GM23338 (cell line): ENCODE measurements at regions not wholly inside any gene's neighbourhood (a gene's known extent, or its start where the extent isn't known, plus 50 kb on each side); places are given as distances from the start of the nearest gene placed in this dataset.
A peak's percentile ranks its signal among the peaks of the same experiment; 100 is the strongest.

ENCODE experiments used
- ATAC-seq: fragments of 200-7000 bp; cut with Tn5 transposase; 3 replicates; pipeline ENCODE4 v1.9.1; 2020
- DNase-seq: peaks from one replicate; pipeline ENCODE4 v3.0.0-alpha.2; 2015; ENCODE audit warnings: low spot score
- H2AFZ ChIP-seq: fragments of 200-600 bp; sonication (generic); 2 replicates; pipeline ENCODE4 v1.8.0; 2016; ENCODE audit warnings: antibody characterized with exemption, mild to moderate bottlenecking, moderate library complexity
- H3F3A ChIP-seq: fragments of 200-600 bp; sonication (generic); replicated peaks from 2 replicates; pipeline ENCODE4 v1.8.0; 2017; ENCODE audit warnings: antibody characterized with exemption, mixed run types, low read depth
- H3K27ac ChIP-seq: fragments of 200-600 bp; sonication (generic); 2 replicates; pipeline ENCODE4 v1.6.1; 2016; ENCODE audit warnings: low read depth
- H3K27me3 ChIP-seq: fragments of 200-600 bp; sonication (generic); 2 replicates; pipeline ENCODE4 v1.8.0; 2016; ENCODE audit warnings: mild to moderate bottlenecking, mixed run types, moderate library complexity; ENCODE audit not compliant: insufficient read depth
- H3K36me3 ChIP-seq: fragments of 200-600 bp; sonication (generic); 2 replicates; pipeline ENCODE4 v1.8.0; 2016; ENCODE audit warnings: mild to moderate bottlenecking; ENCODE audit not compliant: insufficient read depth
- H3K4me1 ChIP-seq: fragments of 200-600 bp; sonication (generic); 2 replicates; pipeline ENCODE4 v1.8.0; 2016; ENCODE audit warnings: mild to moderate bottlenecking, moderate library complexity; ENCODE audit not compliant: insufficient read depth
- H3K4me2 ChIP-seq: fragments of 200-600 bp; sonication (generic); 2 replicates; pipeline ENCODE4 v1.7.1; 2017; ENCODE audit warnings: mixed run types
- H3K4me3 ChIP-seq: fragments of 200-600 bp; sonication (generic); 2 replicates; pipeline ENCODE4 v1.6.1; 2016; ENCODE audit warnings: mixed run types
- H3K79me2 ChIP-seq: fragments of 200-600 bp; sonication (generic); replicated peaks from 2 replicates; pipeline ENCODE4 v1.8.0; 2017; ENCODE audit warnings: mild to moderate bottlenecking; ENCODE audit not compliant: insufficient read depth
- H3K9me2 ChIP-seq: fragments of 200-600 bp; sonication (generic); 2 replicates; pipeline ENCODE4 v1.8.0; 2017; ENCODE audit not compliant: insufficient read depth
- H4K20me1 ChIP-seq: fragments of 200-600 bp; sonication (generic); replicated peaks from 2 replicates; pipeline ENCODE4 v1.8.0; 2017; ENCODE audit warnings: mild to moderate bottlenecking; ENCODE audit not compliant: insufficient read depth
- H3K27ac Mint-ChIP-seq: 2 replicates; pipeline ENCODE4 v1.8.0; 2020; ENCODE audit warnings: inconsistent platforms, mild to moderate bottlenecking, moderate library complexity, mixed read lengths
- H3K27me3 Mint-ChIP-seq: 3 replicates; pipeline ENCODE4 v1.8.0; 2022; ENCODE audit warnings: low read depth, mild to moderate bottlenecking, moderate library complexity, mixed read lengths, inconsistent platforms; ENCODE audit not compliant: insufficient read depth, poor library complexity
- H3K36me3 Mint-ChIP-seq: 3 replicates; pipeline ENCODE4 v1.8.0; 2021; ENCODE audit warnings: low read depth, mild to moderate bottlenecking, inconsistent platforms, moderate library complexity, mixed read lengths
- H3K4me1 Mint-ChIP-seq: 3 replicates; pipeline ENCODE4 v1.8.0; 2020; ENCODE audit warnings: mild to moderate bottlenecking, inconsistent platforms, mixed read lengths
- H3K4me3 Mint-ChIP-seq: 3 replicates; pipeline ENCODE4 v1.8.0; 2021; ENCODE audit warnings: moderate library complexity, mild to moderate bottlenecking, inconsistent platforms, mixed read lengths
- H3K9me3 Mint-ChIP-seq: 3 replicates; pipeline ENCODE4 v1.8.0; 2020; ENCODE audit warnings: moderate library complexity, mild to moderate bottlenecking, inconsistent platforms, mixed read lengths
- CREB1 ChIP-seq: fragments of 250-450 bp; sonication (Bioruptor Pico); IDR thresholded peaks from 2 replicates; pipeline ENCODE4 v1.5.0; 2020; ENCODE audit warnings: low read depth, mild to moderate bottlenecking, moderate library complexity
- CTCF ChIP-seq, 2 experiments: fragments of 200-600 bp in 1 of 2; sonication (generic) in 1 of 2; conservative IDR thresholded peaks; 2 replicates each; pipeline versions ENCODE4 v1.5.1 to v1.6.1; 2016 to 2017; ENCODE audit warnings: antibody characterized with exemption in 2 of 2, low read depth in 2 of 2, mild to moderate bottlenecking in 2 of 2, moderate library complexity in 1 of 2
- EZH2 ChIP-seq: fragments of 200-600 bp; sonication (generic); IDR thresholded peaks from one replicate; pipeline ENCODE4 v1.8.0; 2017; ENCODE audit warnings: antibody characterized with exemption, mild to moderate bottlenecking, low read depth; ENCODE audit not compliant: unreplicated experiment
- EZH2phosphoT487 ChIP-seq: fragments of 200-600 bp; sonication (generic); IDR thresholded peaks from one replicate; pipeline ENCODE4 v1.8.1; 2018; ENCODE audit warnings: antibody characterized with exemption; ENCODE audit not compliant: unreplicated experiment
- JUNB ChIP-seq: IDR thresholded peaks from one replicate; pipeline ENCODE4 v1.6.1; 2016; ENCODE audit warnings: antibody characterized with exemption; ENCODE audit not compliant: unreplicated experiment
- NANOG ChIP-seq: IDR thresholded peaks from 2 replicates; pipeline ENCODE4 v1.6.1; 2016; ENCODE audit warnings: antibody characterized with exemption, borderline replicate concordance
- POLR2AphosphoS5 ChIP-seq: IDR thresholded peaks from 2 replicates; pipeline ENCODE4 v1.6.1; 2016; ENCODE audit warnings: antibody characterized with exemption, low read depth
- REST ChIP-seq: IDR thresholded peaks from one replicate; pipeline ENCODE4 v1.6.1; 2018; ENCODE audit warnings: antibody characterized with exemption; ENCODE audit not compliant: unreplicated experiment
- STAT1 ChIP-seq: IDR thresholded peaks from one replicate; pipeline ENCODE4 v1.6.1; 2016; ENCODE audit warnings: antibody characterized with exemption; ENCODE audit not compliant: unreplicated experiment
- ZNF114 ChIP-seq: fragments of 250-450 bp; sonication (Bioruptor Pico); IDR thresholded peaks from 2 replicates; pipeline ENCODE4 v1.5.0; 2020; ENCODE audit warnings: mild to moderate bottlenecking, moderate library complexity
- ZNF331 ChIP-seq: fragments of 250-450 bp; sonication (Bioruptor Pico); IDR thresholded peaks from 2 replicates; pipeline ENCODE4 v1.5.0; 2020; ENCODE audit warnings: low read depth, mild to moderate bottlenecking, moderate library complexity

GRCh38 chr13:76385586-76385985 is 500.6 kb downstream of the KCTD12 start (continued):
- no peak for TF ChIP-seq ZNF114 (CRISPR knock-in tag)
- TF ChIP-seq REST = no peak

- Mint-ChIP-seq H3K27me3 (no peaks in the 10 kb centered on the region), H3K4me3 (no peak overlapping the region), H3K4me1 (peaks cover 9% of the 10 kb centered on the region; the same call in 2 of the 3 replicates), H3K36me3 (no peaks in the 10 kb centered on the region), H3K9me3 (no peaks in the 10 kb centered on the region; the same call in 2 of the 3 replicates), H3K27ac (0 out of 2 replicates have a peak overlapping the region, but pooled peaks have one; percentile 14)
- Histone ChIP-seq H3K4me2 (no peak overlapping the region), H3K27me3 (no peaks in the 10 kb centered on the region), H3K36me3 (no peaks in the 10 kb centered on the region), H3K4me1 (peaks cover 12% of the 10 kb centered on the region), H2AFZ (no peak overlapping the region), H3K79me2 (no peaks in the 10 kb centered on the region), H3K27ac (no peak overlapping the region), H3K9me2 (no peaks in the 10 kb centered on the region), H3F3A (no peaks in the 10 kb centered on the region), H3K4me3 (no peak overlapping the region), H4K20me1 (no peaks in the 10 kb centered on the region)
- DNase-seq (no peak), ATAC-seq (no peak)
- no peak for TF ChIP-seq ZNF331 (CRISPR knock-in tag)
- no peak for TF ChIP-seq NANOG
- no peak for TF ChIP-seq EZH2phosphoT487
- no peak for TF ChIP-seq EZH2
- TF ChIP-seq CREB1 (CRISPR knock-in tag) = no peak
- TF ChIP-seq JUNB = no peak
- no peak for TF ChIP-seq POLR2AphosphoS5
- TF ChIP-seq CTCF (conservative IDR thresholded peaks at IDR 0.05; ENCODE audit: low read depth in 2 of 2) = no peak
- TF ChIP-seq STAT1 = no peak
- TF ChIP-seq ZNF114 (CRISPR knock-in tag) = no peak
- no peak for TF ChIP-seq REST
Measured at GRCh38 chr13:76383676-76384461, 502.3 kb downstream of the KCTD12 start.
